ENCODE measurements at regions not wholly inside any gene's neighbourhood (a gene's known extent, or its start where the extent isn't known, plus 50 kb on each side); places are given as distances from the start of the nearest gene placed in this dataset.
"Not testable (repeated sequence)": the region's sequence is repeated elsewhere in the genome, so short reads cannot be mapped to it uniquely, and the experiment has no call there.

GRCh38 chr16:13385156-13386040 is 484.0 kb downstream of the SHISA9 start:
- H3K9me3 Mint-ChIP-seq: peaks cover 24% of the 10 kb centered on the region
- H3K27me3 Mint-ChIP-seq; H3K36me3 Mint-ChIP-seq (ENCODE audit: insufficient read depth); H3K4me1 Mint-ChIP-seq; H3K4me3 Mint-ChIP-seq; ATAC-seq (replicated peaks; ENCODE audit: extremely low read depth, poor library complexity, severe bottlenecking); DNase-seq (ENCODE audit: low spot score in 2 of 2); H3K27ac Mint-ChIP-seq (ENCODE audit: low read depth): not testable (repeated sequence)

- Mint-ChIP-seq H3K27me3 (no peaks in the 10 kb centered on the region), H3K36me3 (ENCODE audit: insufficient read depth) (no peaks in the 10 kb centered on the region), H3K4me1 (no peaks in the 10 kb centered on the region), H3K27ac (ENCODE audit: low read depth) (no peak overlapping the region), H3K4me3 (no peak overlapping the region), H3K9me3 (peaks cover 20% of the 10 kb centered on the region)
- no peak for DNase-seq (ENCODE audit: low spot score in 2 of 2)
- no peak for ATAC-seq (replicated peaks; ENCODE audit: extremely low read depth, poor library complexity, severe bottlenecking)
These were observed 488.9 kb downstream of the SHISA9 start for GRCh38 chr16:13390093-13390985.

GRCh38 chr16:13390986-13391305 is 489.5 kb downstream of the SHISA9 start:
- ATAC-seq (replicated peaks; ENCODE audit: extremely low read depth, poor library complexity, severe bottlenecking): no peak
- Mint-ChIP-seq H3K36me3 (ENCODE audit: insufficient read depth) (no peaks in the 10 kb centered on the region), H3K9me3 (peaks cover 20% of the 10 kb centered on the region), H3K27me3 (no peaks in the 10 kb centered on the region), H3K4me3 (no peak overlapping the region), H3K27ac (ENCODE audit: low read depth) (no peak overlapping the region), H3K4me1 (no peaks in the 10 kb centered on the region)
- no peak for DNase-seq (ENCODE audit: low spot score in 2 of 2)

GRCh38 chr16:13391337-13391736 is 489.9 kb downstream of the SHISA9 start:
- DNase-seq (ENCODE audit: low spot score in 2 of 2): no peak
- no peak overlapping the region for H3K27ac Mint-ChIP-seq (ENCODE audit: low read depth)

GRCh38 chr16:13392341-13392740 is 490.9 kb downstream of the SHISA9 start:
- Mint-ChIP-seq H3K27me3 (no peaks in the 10 kb centered on the region), H3K9me3 (peaks cover 20% of the 10 kb centered on the region), H3K4me3 (no peak overlapping the region), H3K36me3 (ENCODE audit: insufficient read depth) (no peaks in the 10 kb centered on the region), H3K27ac (ENCODE audit: low read depth) (no peak overlapping the region), H3K4me1 (no peaks in the 10 kb centered on the region)
- ATAC-seq (replicated peaks; ENCODE audit: extremely low read depth, poor library complexity, severe bottlenecking) (no peak), DNase-seq (ENCODE audit: low spot score in 2 of 2) (no peak)

More at GRCh38 chr16:13391337-13391736, 489.9 kb downstream of the SHISA9 start:
- ATAC-seq (replicated peaks; ENCODE audit: extremely low read depth, poor library complexity, severe bottlenecking): no peak
- H3K9me3 Mint-ChIP-seq: peaks cover 20% of the 10 kb centered on the region
- H3K36me3 Mint-ChIP-seq (ENCODE audit: insufficient read depth): no peaks in the 10 kb centered on the region
- no peaks in the 10 kb centered on the region for H3K27me3 Mint-ChIP-seq
- no peak overlapping the region for H3K4me3 Mint-ChIP-seq
- no peaks in the 10 kb centered on the region for H3K4me1 Mint-ChIP-seq

GRCh38 chr16:13393816-13394215 is 492.4 kb downstream of the SHISA9 start:
- peaks cover 26% of the 10 kb centered on the region for H3K9me3 Mint-ChIP-seq
- H3K36me3 Mint-ChIP-seq (ENCODE audit: insufficient read depth): no peaks in the 10 kb centered on the region
- DNase-seq (ENCODE audit: low spot score in 2 of 2) (no peak), ATAC-seq (replicated peaks; ENCODE audit: extremely low read depth, poor library complexity, severe bottlenecking) (no peak)
- no peak overlapping the region for H3K4me3 Mint-ChIP-seq
- no peak overlapping the region for H3K27ac Mint-ChIP-seq (ENCODE audit: low read depth)
- no peaks in the 10 kb centered on the region for H3K4me1 Mint-ChIP-seq
- no peaks in the 10 kb centered on the region for H3K27me3 Mint-ChIP-seq

GRCh38 chr16:13394488-13394887 is 493.1 kb downstream of the SHISA9 start:
- ATAC-seq (replicated peaks; ENCODE audit: extremely low read depth, poor library complexity, severe bottlenecking): no peak

GRCh38 chr16:13397126-13397525 is 495.7 kb downstream of the SHISA9 start:
- Mint-ChIP-seq H3K9me3 (peaks cover 22% of the 10 kb centered on the region), H3K36me3 (ENCODE audit: insufficient read depth) (no peaks in the 10 kb centered on the region), H3K27me3 (no peaks in the 10 kb centered on the region), H3K27ac (ENCODE audit: low read depth) (no peak overlapping the region), H3K4me1 (no peaks in the 10 kb centered on the region), H3K4me3 (no peak overlapping the region)
- DNase-seq (ENCODE audit: low spot score in 2 of 2): no peak
- no peak for ATAC-seq (replicated peaks; ENCODE audit: extremely low read depth, poor library complexity, severe bottlenecking)

More at GRCh38 chr16:13394488-13394887, 493.1 kb downstream of the SHISA9 start:
- Mint-ChIP-seq H3K4me3 (no peak overlapping the region), H3K9me3 (peaks cover 26% of the 10 kb centered on the region), H3K27ac (ENCODE audit: low read depth) (no peak overlapping the region), H3K27me3 (no peaks in the 10 kb centered on the region), H3K36me3 (ENCODE audit: insufficient read depth) (no peaks in the 10 kb centered on the region), H3K4me1 (no peaks in the 10 kb centered on the region)
- no peak for DNase-seq (ENCODE audit: low spot score in 2 of 2)

GRCh38 chr16:13401641-13402040 is 500.2 kb downstream of the SHISA9 start:
- DNase-seq (ENCODE audit: low spot score in 2 of 2) (no peak), ATAC-seq (replicated peaks; ENCODE audit: extremely low read depth, poor library complexity, severe bottlenecking) (no peak)
- no peaks in the 10 kb centered on the region for H3K4me1 Mint-ChIP-seq
- no peak overlapping the region for H3K27ac Mint-ChIP-seq (ENCODE audit: low read depth)
- peaks cover 18% of the 10 kb centered on the region for H3K9me3 Mint-ChIP-seq
- H3K4me3 Mint-ChIP-seq: no peak overlapping the region
- no peaks in the 10 kb centered on the region for H3K36me3 Mint-ChIP-seq (ENCODE audit: insufficient read depth)
- H3K27me3 Mint-ChIP-seq: no peaks in the 10 kb centered on the region

GRCh38 chr16:13402601-13403000 is 501.2 kb downstream of the SHISA9 start:
- H3K4me3 Mint-ChIP-seq: no peak overlapping the region
- DNase-seq (ENCODE audit: low spot score in 2 of 2): no peak
- H3K27me3 Mint-ChIP-seq: no peaks in the 10 kb centered on the region
- H3K9me3 Mint-ChIP-seq: peaks cover 15% of the 10 kb centered on the region
- ATAC-seq (replicated peaks; ENCODE audit: extremely low read depth, poor library complexity, severe bottlenecking): no peak
- no peak overlapping the region for H3K27ac Mint-ChIP-seq (ENCODE audit: low read depth)
- H3K36me3 Mint-ChIP-seq (ENCODE audit: insufficient read depth): no peaks in the 10 kb centered on the region
- H3K4me1 Mint-ChIP-seq: no peaks in the 10 kb centered on the region

- DNase-seq (ENCODE audit: low spot score in 2 of 2) (no peak), ATAC-seq (replicated peaks; ENCODE audit: extremely low read depth, poor library complexity, severe bottlenecking) (no peak)
- Mint-ChIP-seq H3K4me1 (no peaks in the 10 kb centered on the region), H3K27me3 (no peaks in the 10 kb centered on the region), H3K4me3 (no peak overlapping the region), H3K9me3 (peaks cover 12% of the 10 kb centered on the region), H3K36me3 (ENCODE audit: insufficient read depth) (no peaks in the 10 kb centered on the region), H3K27ac (ENCODE audit: low read depth) (no peak overlapping the region)
These were observed 501.9 kb downstream of the SHISA9 start for GRCh38 chr16:13403326-13403725.

- Mint-ChIP-seq H3K4me1 (no peaks in the 10 kb centered on the region), H3K4me3 (no peak overlapping the region), H3K9me3 (no peaks in the 10 kb centered on the region), H3K27me3 (no peaks in the 10 kb centered on the region), H3K36me3 (ENCODE audit: insufficient read depth) (no peaks in the 10 kb centered on the region), H3K27ac (ENCODE audit: low read depth) (no peak overlapping the region)
- no peak for DNase-seq (ENCODE audit: low spot score in 2 of 2)
- no peak for ATAC-seq (replicated peaks; ENCODE audit: extremely low read depth, poor library complexity, severe bottlenecking)
These were observed 505.8 kb upstream of the ERCC4 start for GRCh38 chr16:13414154-13414553.

GRCh38 chr16:13419589-13419988 is 500.4 kb upstream of the ERCC4 start:
- no peaks in the 10 kb centered on the region for H3K4me1 Mint-ChIP-seq
- no peaks in the 10 kb centered on the region for H3K27me3 Mint-ChIP-seq
- no peak for DNase-seq (ENCODE audit: low spot score in 2 of 2)
- H3K36me3 Mint-ChIP-seq (ENCODE audit: insufficient read depth): no peaks in the 10 kb centered on the region
- H3K27ac Mint-ChIP-seq (ENCODE audit: low read depth): no peak overlapping the region
- ATAC-seq (replicated peaks; ENCODE audit: extremely low read depth, poor library complexity, severe bottlenecking): no peak
- H3K9me3 Mint-ChIP-seq: peaks cover 5% of the 10 kb centered on the region
- H3K4me3 Mint-ChIP-seq: no peak overlapping the region
